GM19455 (cell line): ENCODE measurements at regions not wholly inside any gene's neighbourhood (a gene's known extent, or its start where the extent isn't known, plus 50 kb on each side); places are given as distances from the start of the nearest gene placed in this dataset.
"Not testable (repeated sequence)": the region's sequence is repeated elsewhere in the genome, so short reads cannot be mapped to it uniquely, and the experiment has no call there.

Source experiments
- ATAC-seq: cut with Tn5 transposase; IDR thresholded peaks from one replicate; pipeline ENCODE4 v1.9.1; 2021; ENCODE audit not compliant: unreplicated experiment

GRCh38 chr10:4246881-4247358 lies 461.9 kb upstream of the KLF6 start:
- ATAC-seq = no peak

GRCh38 chr10:4243651-4244050 lies 458.6 kb upstream of the KLF6 start:
- no peak for ATAC-seq

DNA sequence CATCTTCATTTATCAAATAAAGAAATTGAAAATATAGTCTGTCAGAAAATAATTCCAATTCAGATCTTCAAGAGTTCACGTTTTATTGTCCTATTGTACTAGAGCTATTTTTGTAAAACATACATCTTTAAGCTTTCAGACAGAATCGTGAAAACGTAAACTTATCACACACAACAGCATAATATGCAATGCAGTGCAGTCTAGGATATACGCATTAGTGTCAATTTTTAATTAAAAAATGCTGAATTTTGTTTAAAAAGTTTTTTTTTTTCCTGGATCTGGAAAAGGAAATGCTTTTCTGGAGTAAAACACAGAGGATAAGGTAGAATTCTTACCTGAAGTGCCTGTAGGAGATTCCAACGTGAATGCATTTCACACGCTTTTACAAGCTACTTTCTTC lies 458.2 kb upstream of the KLF6 start:
- ATAC-seq = no peak

DNA sequence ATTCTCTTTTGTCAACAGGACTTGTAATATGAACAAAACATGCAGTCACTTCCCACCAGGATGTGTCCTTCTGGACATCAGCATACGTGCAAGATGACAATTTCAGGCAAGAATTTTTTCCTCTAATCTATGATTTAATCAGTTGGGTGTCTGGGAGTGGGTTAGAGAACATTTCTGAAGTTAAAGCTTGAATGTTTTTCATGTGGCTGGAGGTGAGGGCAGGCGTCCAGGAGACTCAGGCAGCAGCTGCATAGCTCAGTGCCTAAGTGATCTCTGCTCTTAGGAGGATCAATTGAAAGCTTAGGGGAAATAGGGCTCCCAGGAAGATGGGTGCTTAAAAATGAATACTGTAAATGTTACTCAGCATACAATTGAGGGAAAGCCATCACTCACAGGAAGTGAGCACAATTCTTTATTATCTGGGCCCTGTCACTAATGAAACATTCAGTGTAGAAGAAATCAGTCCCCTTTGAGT lies 457.6 kb upstream of the KLF6 start:
- no peak for ATAC-seq

- ATAC-seq = no peak
These were observed 456.8 kb upstream of the KLF6 start for GRCh38 chr10:4241724-4242345.

GRCh38 chr10:4240608-4241197 lies 455.7 kb upstream of the KLF6 start:
- ATAC-seq = no peak

GRCh38 chr10:4239186-4239585 lies 454.2 kb upstream of the KLF6 start:
- no peak for ATAC-seq

DNA sequence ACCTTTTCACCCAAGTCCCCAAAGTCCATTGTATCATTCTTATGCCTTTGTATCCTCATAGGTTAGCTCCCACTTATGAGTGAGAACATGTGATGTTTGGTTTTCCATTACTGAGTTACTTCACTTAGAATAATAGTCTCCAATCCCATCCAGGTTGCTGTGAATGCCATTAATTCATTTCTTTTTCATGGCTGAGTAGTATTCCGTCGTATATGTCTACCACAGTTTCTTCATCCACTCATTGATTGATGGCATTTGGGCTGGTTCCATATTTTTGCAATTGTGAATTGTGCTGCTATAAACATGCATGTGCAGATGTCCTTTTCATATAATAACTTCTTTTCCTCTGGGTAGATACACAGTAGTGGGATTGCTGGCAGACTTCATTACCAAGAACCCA lies 451.9 kb upstream of the KLF6 start:
- not testable (repeated sequence) for ATAC-seq

DNA sequence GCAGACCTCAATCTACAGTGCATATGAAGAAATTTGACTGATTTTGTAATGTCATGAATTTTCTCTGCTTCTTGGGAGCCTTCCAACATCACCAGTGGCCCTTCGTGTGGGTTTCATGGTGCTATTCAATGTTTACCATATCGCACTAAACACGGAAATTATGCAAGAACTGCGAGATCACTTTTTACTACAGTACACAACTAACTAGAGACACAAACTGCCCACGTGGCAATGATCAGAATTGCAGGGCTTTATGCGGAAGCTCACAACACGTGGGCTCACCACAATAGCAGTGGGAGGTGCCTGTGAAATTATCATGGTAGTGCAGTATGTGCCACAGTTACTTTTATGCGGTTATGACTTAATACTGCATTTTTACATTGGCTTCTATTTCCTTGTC lies 449.7 kb upstream of the KLF6 start:
- ATAC-seq = no peak

DNA sequence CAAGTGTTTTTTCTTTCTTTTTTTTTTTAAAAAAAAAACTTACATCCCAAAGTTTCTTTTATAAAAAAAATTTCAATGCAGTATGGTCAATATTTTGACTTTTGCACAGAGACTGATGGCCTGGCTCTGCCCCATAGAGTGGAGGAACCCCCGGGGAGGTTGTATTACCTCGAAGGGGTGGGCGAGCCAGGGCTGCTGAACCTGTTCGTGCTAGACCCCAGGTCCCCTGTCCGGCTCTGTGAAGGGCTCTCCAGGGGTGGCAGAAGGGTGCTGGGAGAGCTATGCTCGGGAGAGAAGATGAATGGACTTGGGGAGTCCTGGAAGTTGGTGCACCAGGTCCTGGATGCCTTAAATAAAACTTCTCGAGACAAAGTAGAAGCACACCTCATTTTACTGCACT lies 446.4 kb upstream of the KLF6 start:
- no peak for ATAC-seq

DNA sequence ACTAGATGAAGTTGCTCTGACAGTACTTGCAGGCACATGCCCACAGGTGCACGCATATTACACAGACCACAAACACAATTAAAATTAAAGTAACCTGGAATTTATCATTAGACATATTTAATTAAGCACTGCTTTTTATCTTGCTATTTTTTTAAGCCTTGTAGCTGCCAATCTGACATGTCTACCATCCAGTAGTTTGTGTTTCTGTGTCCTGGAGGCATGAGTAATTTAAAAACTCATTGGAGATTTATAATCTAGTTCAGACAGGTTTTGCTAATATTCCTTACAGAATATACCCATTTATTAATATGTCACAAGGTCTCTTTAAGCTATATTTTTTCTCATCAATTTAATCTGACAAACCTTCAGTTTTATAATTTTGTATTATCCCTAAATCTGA lies 445.0 kb upstream of the KLF6 start:
- ATAC-seq = no peak

DNA sequence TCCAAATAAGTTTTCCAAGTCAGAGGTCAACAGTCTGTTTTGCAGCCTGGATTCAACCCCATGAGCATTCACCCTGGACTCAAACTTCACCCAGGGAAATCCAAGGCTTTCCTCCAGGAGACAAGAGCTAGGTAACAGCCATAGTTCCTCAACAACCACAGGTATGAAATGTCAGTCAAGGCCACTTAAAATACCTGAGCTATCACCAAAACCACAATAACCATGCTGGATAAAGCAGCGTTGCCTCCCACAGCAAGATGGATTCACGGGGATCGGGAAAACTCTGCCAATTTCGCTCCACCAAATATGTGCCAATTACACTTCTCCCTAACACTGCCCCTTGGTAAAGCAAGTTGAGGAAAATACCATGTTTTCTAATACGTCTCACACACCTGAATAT lies 444.1 kb upstream of the KLF6 start:
- no peak for ATAC-seq

DNA sequence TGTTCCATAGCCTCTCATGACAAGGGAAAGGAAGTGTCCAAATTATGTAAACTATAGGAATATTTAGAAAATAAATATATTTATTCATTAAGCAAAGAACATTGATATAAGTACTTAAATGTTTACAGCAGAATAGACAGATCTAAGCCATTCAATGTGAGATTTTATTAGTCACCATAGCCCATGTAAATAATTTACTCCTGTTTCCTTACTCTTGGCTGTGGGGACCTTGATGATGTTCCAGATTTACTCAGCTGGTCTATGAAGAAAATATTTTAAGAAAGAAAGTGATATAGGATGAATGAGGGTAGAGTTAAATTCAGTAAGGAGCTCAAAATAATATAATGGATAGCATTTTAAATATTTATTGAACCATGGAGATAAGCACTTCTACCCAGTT lies 442.6 kb upstream of the KLF6 start:
- ATAC-seq = no peak

DNA sequence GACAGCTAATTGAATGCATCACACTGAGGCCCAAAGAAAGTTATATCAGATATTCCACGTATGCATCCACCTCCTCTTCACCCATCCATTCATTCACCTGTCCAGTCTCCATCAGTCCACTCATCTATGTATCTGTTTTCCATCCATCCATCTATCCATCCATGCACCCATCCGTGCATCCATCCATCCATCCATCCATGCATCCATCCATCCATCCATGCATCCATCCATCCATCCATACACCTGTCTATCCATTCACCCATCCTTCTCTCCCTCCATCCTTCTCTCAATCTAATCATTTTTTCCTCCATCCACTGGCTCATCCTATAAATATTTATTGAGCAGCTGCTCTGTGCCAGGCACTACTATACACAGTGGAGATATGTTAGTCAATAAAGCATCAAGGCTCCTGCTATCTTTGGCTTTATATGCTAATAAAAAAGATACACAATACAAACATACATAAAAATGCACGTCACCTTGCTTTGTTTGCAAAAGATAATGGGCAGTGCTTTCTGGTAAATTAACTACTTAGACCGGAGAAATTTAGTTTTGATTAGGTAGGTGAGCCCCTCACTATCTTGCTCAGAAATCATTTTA lies 442.0 kb upstream of the KLF6 start:
- no peak for ATAC-seq

DNA sequence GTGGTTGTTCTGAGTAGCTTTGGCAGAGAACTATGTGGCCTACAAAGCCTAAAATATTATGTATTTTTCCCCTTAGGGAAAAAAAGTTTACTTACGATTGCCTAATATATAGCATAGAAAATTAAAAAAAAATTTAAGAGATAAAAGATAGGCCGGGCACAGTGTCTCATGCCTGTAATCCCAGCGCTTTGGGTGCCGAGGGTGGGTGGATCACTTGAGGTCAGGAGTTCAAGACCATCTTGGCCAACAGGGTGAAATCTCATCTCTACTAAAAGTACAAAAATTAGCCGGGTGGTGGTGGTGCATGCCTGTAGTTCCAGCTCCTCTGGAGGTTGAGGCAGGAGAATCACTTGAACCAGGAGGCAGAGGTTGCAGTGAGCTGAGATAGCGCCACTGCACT lies 439.2 kb upstream of the KLF6 start:
- no peak for ATAC-seq

DNA sequence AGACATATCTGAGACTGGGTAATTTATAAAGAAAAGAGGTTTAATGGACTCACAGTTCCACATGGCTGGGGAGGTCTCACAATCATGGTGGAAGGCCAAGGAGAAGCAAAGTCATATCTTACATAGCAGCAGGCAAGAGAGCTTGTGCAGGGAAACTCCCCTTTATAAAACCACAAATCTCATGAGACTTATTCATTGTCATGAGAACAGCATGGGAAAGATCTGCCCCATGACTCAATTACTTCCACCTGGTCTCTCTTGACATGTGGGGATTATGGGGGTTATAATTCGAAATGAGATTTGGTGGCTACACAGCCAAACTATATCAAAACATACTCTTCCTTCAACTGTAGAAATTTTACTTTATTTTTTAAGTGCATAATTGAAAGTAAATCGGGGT lies 436.3 kb upstream of the KLF6 start:
- not testable (repeated sequence) for ATAC-seq

DNA sequence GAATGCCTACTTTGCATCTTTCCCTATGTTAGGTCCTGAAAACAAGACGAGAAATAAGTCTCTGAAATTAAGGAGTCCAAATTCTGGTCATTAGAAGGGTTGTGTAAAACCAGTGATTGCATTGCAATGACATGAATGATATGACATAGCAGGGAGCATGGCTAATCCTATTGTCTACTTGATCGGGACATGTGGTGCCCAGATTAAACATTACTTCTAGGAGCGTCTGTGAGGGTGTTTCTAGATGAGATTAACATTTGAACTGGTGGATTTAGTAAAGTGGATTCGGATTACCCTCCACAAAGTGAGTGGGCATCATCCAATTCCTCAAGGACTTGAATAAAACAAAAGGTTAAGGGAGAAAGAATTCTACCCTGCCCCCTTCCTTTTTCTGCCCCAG lies 434.9 kb upstream of the KLF6 start:
- no peak for ATAC-seq

DNA sequence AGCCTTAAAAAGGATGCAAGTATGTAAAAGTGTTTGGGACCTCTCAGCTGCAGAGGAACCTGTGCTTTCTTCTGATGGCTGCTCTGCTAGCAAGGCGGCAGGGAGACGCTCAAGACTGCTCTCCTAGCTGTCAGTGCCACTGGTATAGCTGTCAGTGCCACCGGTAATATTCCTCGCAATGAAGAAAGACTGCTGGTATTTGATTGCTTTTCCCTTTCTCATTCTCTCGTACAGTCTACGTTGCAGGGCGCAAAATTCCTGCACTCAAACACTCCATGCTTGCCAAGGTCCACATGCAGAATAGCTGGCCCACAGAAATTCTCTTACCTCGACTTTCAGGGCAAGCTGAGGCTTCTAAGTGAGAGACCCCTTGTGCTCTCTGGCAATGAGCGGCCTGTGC lies 432.6 kb upstream of the KLF6 start:
- ATAC-seq = no peak

GRCh38 chr10:4217187-4217586 lies 432.2 kb upstream of the KLF6 start:
- no peak for ATAC-seq

DNA sequence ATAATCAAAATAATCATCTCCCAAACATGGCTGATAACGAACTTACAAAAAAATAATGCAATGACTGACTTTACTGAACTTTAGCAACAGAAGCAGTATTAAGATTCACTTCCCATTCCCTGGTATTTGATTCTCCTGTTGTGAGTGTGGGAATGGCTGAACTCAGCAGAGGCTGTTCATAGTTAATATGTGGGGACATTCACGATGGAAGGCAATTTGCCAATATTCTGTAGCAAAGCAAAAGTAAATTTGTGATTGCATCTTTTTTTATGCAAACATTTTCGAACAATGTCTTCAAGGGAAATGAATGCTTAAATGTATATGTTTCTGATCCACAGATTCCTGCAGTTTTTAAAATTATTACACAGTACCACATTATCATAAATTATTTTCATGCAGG lies 431.7 kb upstream of the KLF6 start:
- no peak for ATAC-seq

DNA sequence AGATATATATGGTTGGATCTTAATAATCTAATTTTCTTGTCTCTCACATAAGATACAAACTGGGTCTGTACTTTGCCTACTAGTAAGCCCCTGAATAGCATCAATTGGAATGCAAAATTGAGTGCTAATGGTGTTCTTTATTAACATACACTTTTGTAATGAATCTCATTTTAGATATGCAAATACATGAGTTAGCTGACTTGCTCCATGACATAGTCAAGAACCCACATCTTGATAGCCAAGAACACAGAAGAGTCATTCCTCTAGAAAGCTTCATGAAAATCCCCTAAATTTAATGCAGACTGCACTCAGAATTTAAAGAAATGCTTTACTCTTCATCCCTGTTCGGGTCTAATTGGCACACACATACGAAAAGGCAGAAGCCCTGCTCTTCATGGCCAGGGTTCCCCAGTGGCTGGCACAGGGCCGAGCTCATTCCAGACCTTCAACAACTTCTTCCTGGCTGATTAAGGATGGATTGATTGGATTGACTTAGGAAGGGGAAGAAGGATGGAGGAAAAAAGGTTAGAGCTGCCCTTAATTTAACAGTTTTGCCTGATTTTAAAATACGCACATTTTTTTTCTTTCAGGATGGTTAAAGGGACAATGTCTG lies 431.1 kb upstream of the KLF6 start:
- ATAC-seq = no peak

GRCh38 chr10:4215485-4215884 lies 430.5 kb upstream of the KLF6 start:
- no peak for ATAC-seq
